ENCODE measurements at regions not wholly inside any gene's neighbourhood (a gene's known extent, or its start where the extent isn't known, plus 50 kb on each side); places are given as distances from the start of the nearest gene placed in this dataset.

DNA sequence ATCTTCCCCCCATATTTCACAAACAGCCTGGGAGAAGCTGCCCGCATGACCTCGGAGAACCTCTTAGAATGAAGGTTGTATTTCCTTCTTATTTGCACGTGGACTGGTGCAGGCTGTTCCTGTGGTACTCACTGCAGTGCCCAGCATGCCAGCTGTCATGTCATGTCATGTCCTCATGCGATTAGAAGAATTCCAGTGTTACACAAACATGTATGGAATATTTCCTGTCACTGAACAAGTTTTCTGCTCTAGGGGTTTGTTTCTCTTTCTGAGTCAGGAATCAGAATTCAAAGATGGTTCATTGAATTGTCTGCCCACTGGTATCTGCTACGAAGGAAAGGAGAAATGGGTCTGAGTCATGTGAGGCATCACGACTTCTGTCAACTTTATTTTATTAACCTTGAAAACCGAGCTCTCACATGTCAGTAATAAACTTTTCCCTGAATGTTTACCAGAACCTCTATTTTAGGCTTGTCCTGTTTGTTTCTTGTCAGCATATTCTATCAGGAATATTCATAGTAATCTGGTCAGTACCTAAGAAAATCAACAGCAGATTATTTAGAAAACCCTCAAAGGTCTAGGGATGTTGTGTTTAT lies 415.6 kb downstream of the GADD45G start:
- no peaks in the 10 kb centered on the region for H3K79me2 ChIP-seq
- no peaks in the 10 kb centered on the region for H3K27me3 ChIP-seq
- H3K27ac ChIP-seq: no peak overlapping the region
- DNase-seq (ENCODE audit: low spot score): no peak
- no peaks in the 10 kb centered on the region for H3K4me1 ChIP-seq (ENCODE audit: insufficient read depth)
- WGBS (ENCODE audit: low lambda C conversion rate, missing lambda C conversion rate): 57% methylated on average over 7 of the region's 7 CpGs
- no peaks in the 10 kb centered on the region for H3K36me3 ChIP-seq (replicated peaks; ENCODE audit: insufficient read depth, low read depth)
- H2AFZ ChIP-seq: no peak overlapping the region
- H3K9me2 ChIP-seq (replicated peaks; ENCODE audit: insufficient read depth): no peaks in the 10 kb centered on the region
- H3K4me3 ChIP-seq: no peak overlapping the region
- H3K4me2 ChIP-seq: no peak overlapping the region
- TF ChIP-seq EZH2 (IDR thresholded peaks at IDR 0.05; ENCODE audit: borderline replicate concordance) (no peak), EZH2phosphoT487 (IDR thresholded peaks at IDR 0.05; ENCODE audit: low read depth, severe bottlenecking, unreplicated experiment) (no peak)
- TF ChIP-seq, protein P1, sequence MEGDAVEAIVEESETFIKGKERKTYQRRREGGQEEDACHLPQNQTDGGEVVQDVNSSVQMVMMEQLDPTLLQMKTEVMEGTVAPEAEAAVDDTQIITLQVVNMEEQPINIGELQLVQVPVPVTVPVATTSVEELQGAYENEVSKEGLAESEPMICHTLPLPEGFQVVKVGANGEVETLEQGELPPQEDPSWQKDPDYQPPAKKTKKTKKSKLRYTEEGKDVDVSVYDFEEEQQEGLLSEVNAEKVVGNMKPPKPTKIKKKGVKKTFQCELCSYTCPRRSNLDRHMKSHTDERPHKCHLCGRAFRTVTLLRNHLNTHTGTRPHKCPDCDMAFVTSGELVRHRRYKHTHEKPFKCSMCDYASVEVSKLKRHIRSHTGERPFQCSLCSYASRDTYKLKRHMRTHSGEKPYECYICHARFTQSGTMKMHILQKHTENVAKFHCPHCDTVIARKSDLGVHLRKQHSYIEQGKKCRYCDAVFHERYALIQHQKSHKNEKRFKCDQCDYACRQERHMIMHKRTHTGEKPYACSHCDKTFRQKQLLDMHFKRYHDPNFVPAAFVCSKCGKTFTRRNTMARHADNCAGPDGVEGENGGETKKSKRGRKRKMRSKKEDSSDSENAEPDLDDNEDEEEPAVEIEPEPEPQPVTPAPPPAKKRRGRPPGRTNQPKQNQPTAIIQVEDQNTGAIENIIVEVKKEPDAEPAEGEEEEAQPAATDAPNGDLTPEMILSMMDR (IDR thresholded peaks at IDR 0.05; ENCODE audit: poor library complexity): no peak
- no peaks in the 10 kb centered on the region for H4K20me1 ChIP-seq (ENCODE audit: insufficient read depth, poor library complexity, severe bottlenecking)
- no peaks in the 10 kb centered on the region for H3K9me3 ChIP-seq (ENCODE audit: low read depth)

DNA sequence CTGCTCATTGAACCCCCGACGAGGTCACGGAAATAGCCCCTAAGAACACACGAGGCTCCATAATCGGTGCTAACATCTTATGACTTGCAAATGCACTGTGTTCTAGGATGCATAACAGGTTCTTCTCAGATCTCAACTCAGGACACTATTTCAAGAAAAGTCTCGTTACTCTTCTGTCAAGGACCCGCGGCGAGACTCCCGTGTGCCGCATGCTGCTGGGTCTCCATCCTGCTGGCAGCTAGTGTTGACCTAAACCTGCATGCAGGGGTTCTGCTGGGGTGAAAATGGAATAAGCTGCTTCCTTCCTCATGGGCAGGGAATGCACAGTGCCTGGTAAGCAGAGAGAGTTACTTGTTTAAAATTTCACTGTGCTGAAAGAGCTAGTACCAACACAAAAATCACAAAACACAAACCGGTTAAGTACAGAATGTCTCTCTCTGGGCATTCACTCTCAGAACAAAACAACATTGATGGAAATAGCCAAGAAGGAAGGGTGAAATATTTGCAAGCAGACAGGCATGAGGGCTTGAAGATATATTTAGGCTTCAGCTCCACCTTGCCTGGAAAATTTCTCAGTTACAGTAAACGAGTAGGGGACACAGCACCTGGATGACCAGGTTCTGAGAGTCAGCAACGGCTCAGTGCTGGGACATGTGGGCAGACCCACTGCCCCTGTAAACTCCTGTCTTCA lies 416.5 kb downstream of the GADD45G start:
- Histone ChIP-seq H3K4me1 (ENCODE audit: insufficient read depth) (no peaks in the 10 kb centered on the region), H3K79me2 (no peaks in the 10 kb centered on the region), H3K27me3 (no peaks in the 10 kb centered on the region), H3K4me2 (no peak overlapping the region), H3K27ac (no peak overlapping the region), H3K4me3 (no peak overlapping the region), H3K36me3 (replicated peaks; ENCODE audit: insufficient read depth, low read depth) (no peaks in the 10 kb centered on the region), H4K20me1 (ENCODE audit: insufficient read depth, poor library complexity, severe bottlenecking) (no peaks in the 10 kb centered on the region), H3K9me2 (replicated peaks; ENCODE audit: insufficient read depth) (no peaks in the 10 kb centered on the region), H3K9me3 (ENCODE audit: low read depth) (no peaks in the 10 kb centered on the region), H2AFZ (no peak overlapping the region)
- no peak for TF ChIP-seq EZH2phosphoT487 (IDR thresholded peaks at IDR 0.05; ENCODE audit: low read depth, severe bottlenecking, unreplicated experiment)
- TF ChIP-seq, protein P1 (IDR thresholded peaks at IDR 0.05; ENCODE audit: poor library complexity): no peak
- TF ChIP-seq EZH2 (IDR thresholded peaks at IDR 0.05; ENCODE audit: borderline replicate concordance): no peak
- 95% methylated on average over 14 of the region's 14 CpGs for WGBS (ENCODE audit: low lambda C conversion rate, missing lambda C conversion rate)
- DNase-seq (ENCODE audit: low spot score): no peak

DNA sequence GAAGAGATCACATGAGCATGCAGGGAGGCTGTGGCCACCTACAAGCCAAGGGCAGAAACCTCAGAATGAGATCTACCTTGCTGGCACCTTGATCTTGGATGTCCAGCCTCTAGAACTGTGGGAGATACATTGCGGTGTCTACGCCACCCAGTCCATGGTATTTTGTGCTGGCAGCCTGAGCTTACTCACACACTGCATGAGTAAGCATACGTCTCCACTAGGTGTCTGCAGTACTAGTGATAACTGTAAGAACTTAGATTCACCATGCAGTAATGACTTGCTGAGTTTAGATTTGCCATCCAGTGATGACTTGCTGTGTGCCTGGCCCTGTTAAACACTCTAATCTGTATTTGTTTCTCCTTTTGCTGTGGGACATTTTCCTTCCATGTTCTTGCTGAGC lies 417.7 kb downstream of the GADD45G start:
- H2AFZ ChIP-seq: no peak overlapping the region

More for the DNA sequence above, 417.7 kb downstream of the GADD45G start:
- Histone ChIP-seq H3K36me3 (replicated peaks; ENCODE audit: insufficient read depth, low read depth) (no peaks in the 10 kb centered on the region), H4K20me1 (ENCODE audit: insufficient read depth, poor library complexity, severe bottlenecking) (no peaks in the 10 kb centered on the region), H3K27me3 (no peaks in the 10 kb centered on the region), H3K4me3 (no peak overlapping the region), H3K4me2 (no peak overlapping the region), H3K79me2 (no peaks in the 10 kb centered on the region), H3K4me1 (ENCODE audit: insufficient read depth) (no peaks in the 10 kb centered on the region), H3K9me2 (replicated peaks; ENCODE audit: insufficient read depth) (no peaks in the 10 kb centered on the region), H3K9me3 (ENCODE audit: low read depth) (no peaks in the 10 kb centered on the region), H3K27ac (no peak overlapping the region)
- TF ChIP-seq, protein P1 (IDR thresholded peaks at IDR 0.05; ENCODE audit: poor library complexity): no peak
- TF ChIP-seq EZH2phosphoT487 (IDR thresholded peaks at IDR 0.05; ENCODE audit: low read depth, severe bottlenecking, unreplicated experiment): no peak
- WGBS (ENCODE audit: low lambda C conversion rate, missing lambda C conversion rate): 89% methylated on average over 3 of the region's 3 CpGs
- no peak for DNase-seq (ENCODE audit: low spot score)

All from hepatocyte (in vitro differentiated cells).